Motor neuron (in vitro differentiated cells): ENCODE measurements at regions not wholly inside any gene's neighbourhood (a gene's known extent, or its start where the extent isn't known, plus 50 kb on each side); places are given as distances from the start of the nearest gene placed in this dataset.
A peak's percentile ranks its signal among the peaks of the same experiment; 100 is the strongest.

Experiments used
- ATAC-seq, 8 experiments: fragments of 200-7000 bp; cut with Tn5 transposase; replicated peaks in 6 of 8; 2 replicates each; pipeline ENCODE4 v1.8.0; 2021; ENCODE audit warnings: mild to moderate bottlenecking in 8 of 8, moderate library complexity in 8 of 8
- H3K27ac ChIP-seq, 2 donors: fragments of 250-450 bp; sonication (Bioruptor Pico); 2 replicates each; pipeline ENCODE4 v1.9.0; 2021; ENCODE audit warnings: antibody characterized with exemption in 2 of 2, mild to moderate bottlenecking in 2 of 2, moderate library complexity in 1 of 2
- H3K4me1 ChIP-seq, 2 donors: fragments of 250-450 bp; sonication (Bioruptor Pico); replicated peaks in 1 of 2; 2 replicates each; pipeline ENCODE4 v1.6.1; 2021; ENCODE audit warnings: antibody characterized with exemption in 2 of 2, mild to moderate bottlenecking in 2 of 2, moderate library complexity in 1 of 2
- H3K4me3 ChIP-seq, 5 donors: fragments of 250-450 bp; sonication (Bioruptor Pico); 2 replicates each; pipeline ENCODE4 v1.9.0; 2021; ENCODE audit warnings: antibody characterized with exemption in 5 of 5, mild to moderate bottlenecking in 5 of 5, moderate library complexity in 4 of 5
- WGBS, 10 experiments: fragments of 450-650 bp; shearing (Covaris generic); methylation state at CpG; one replicate each; pipeline ENCODE4 v1.0.0; 2022; 5-methylcytosine and 5-hydroxymethylcytosine counted together
- in situ Hi-C, 9 experiments: fragments of 400-800 bp; cut with MboI; loops; one replicate each; pipeline ENCODE4 v1.15.0; 2021; ENCODE audit warnings: low sequenced_read_pairs in 9 of 9, low pct_unique_long_range_greater_than_20kb in 2 of 9; ENCODE audit not compliant: unreplicated experiment in 9 of 9

GRCh38 chr10:131792809-131793208 lies 108.0 kb upstream of the PPP2R2D start:
- no peaks in the 10 kb centered on the region for H3K4me1 ChIP-seq
- in situ Hi-C loops = loop anchor here in 1 of 9 experiments (25.0 kb wide), 1 partner anchor 331 kb away; no protein-coding TSS in a partner anchor
- 25 to 86% (median 75%) methylated on average over 1 to 5 of the region's 7 CpGs; no CpG with 5 or more reads in 5 of the 10 experiments for WGBS, 10 experiments
- no peak for ATAC-seq
- H3K4me3 ChIP-seq = no peak overlapping the region
- no peak overlapping the region for H3K27ac ChIP-seq

- ATAC-seq = no peak
- Histone ChIP-seq H3K27ac (no peak overlapping the region), H3K4me1 (no peaks in the 10 kb centered on the region), H3K4me3 (no peak overlapping the region)
- 0 to 100% (median 33%) methylated on average over 1 to 2 of the region's 2 CpGs; no CpG with 5 or more reads in 3 of the 10 experiments for WGBS, 10 experiments
- in situ Hi-C loops = loop anchor here in 1 of 9 experiments (25.0 kb wide), 1 partner anchor 333 kb away; no protein-coding TSS in a partner anchor
Measured at GRCh38 chr10:131795761-131796160, 105.0 kb upstream of the PPP2R2D start.

- no peak overlapping the region for H3K4me3 ChIP-seq
- peaks cover 0 to 2% of the 10 kb centered on the region in 2 donors for H3K4me1 ChIP-seq
- H3K27ac ChIP-seq = no peak overlapping the region
- in situ Hi-C loops = loop anchor here in 1 of 9 experiments (25.0 kb wide), 1 partner anchor 335 kb away; no protein-coding TSS in a partner anchor
- ATAC-seq = no peak
Measured at GRCh38 chr10:131797626-131798025, 103.2 kb upstream of the PPP2R2D start.

GRCh38 chr10:131799429-131799828 lies 101.4 kb upstream of the PPP2R2D start:
- in situ Hi-C loops = loop anchor here in 1 of 9 experiments (25.0 kb wide), 1 partner anchor 337 kb away; no protein-coding TSS in a partner anchor
- 0 to 57% (median 15%) methylated on average over 1 of the region's 1 CpG; no CpG with 5 or more reads in 2 of the 10 experiments for WGBS, 10 experiments

GRCh38 chr10:131802156-131802915 lies 98.5 kb upstream of the PPP2R2D start:
- no peak for ATAC-seq
- Histone ChIP-seq H3K4me1 (peaks cover 0 to 12% of the 10 kb centered on the region in 2 donors), H3K4me3 (no peak overlapping the region), H3K27ac (no peak overlapping the region)
- in situ Hi-C loops = no loop called here
- WGBS, 10 experiments = 19 to 100% (median 94%) methylated on average over 1 to 16 of the region's 16 CpGs; no CpG with 5 or more reads in 2 of the 10 experiments

More at GRCh38 chr10:131799429-131799828, 101.4 kb upstream of the PPP2R2D start:
- no peak overlapping the region for H3K4me3 ChIP-seq
- no peak for ATAC-seq
- no peak overlapping the region for H3K27ac ChIP-seq
- H3K4me1 ChIP-seq = peaks cover 0 to 12% of the 10 kb centered on the region in 2 donors

GRCh38 chr10:131802996-131803395 lies 97.8 kb upstream of the PPP2R2D start:
- no peak overlapping the region for H3K4me3 ChIP-seq
- in situ Hi-C loops = no loop called here
- 9 to 54% (median 25%) methylated on average over 2 to 11 of the region's 13 CpGs; no CpG with 5 or more reads in 2 of the 10 experiments for WGBS, 10 experiments
- H3K4me1 ChIP-seq = peaks cover 0 to 12% of the 10 kb centered on the region in 2 donors
- no peak overlapping the region for H3K27ac ChIP-seq
- ATAC-seq = peak in 5 of 8 experiments; percentile 55 to 82 (median 78)

- 0 to 70% (median 38%) methylated on average over 1 to 8 of the region's 9 CpGs; no CpG with 5 or more reads in 4 of the 10 experiments for WGBS, 10 experiments
- ATAC-seq = no peak
- in situ Hi-C loops = no loop called here
Measured at GRCh38 chr10:131803860-131804425, 96.9 kb upstream of the PPP2R2D start.

GRCh38 chr10:131804551-131805295 lies 96.1 kb upstream of the PPP2R2D start:
- ATAC-seq = no peak
- 6 to 100% (median 85%) methylated on average over 1 to 20 of the region's 20 CpGs; no CpG with 5 or more reads in 1 of the 10 experiments for WGBS, 10 experiments
- Histone ChIP-seq H3K4me3 (no peak overlapping the region), H3K4me1 (peaks cover 0 to 12% of the 10 kb centered on the region in 2 donors), H3K27ac (no peak overlapping the region)
- in situ Hi-C loops = no loop called here

More at GRCh38 chr10:131803860-131804425, 96.9 kb upstream of the PPP2R2D start:
- Histone ChIP-seq H3K4me3 (no peak overlapping the region), H3K4me1 (peaks cover 0 to 12% of the 10 kb centered on the region in 2 donors), H3K27ac (no peak overlapping the region)

- no peak overlapping the region for H3K4me3 ChIP-seq
- H3K27ac ChIP-seq = no peak overlapping the region
- WGBS, 10 experiments = 30 to 83% (median 79%) methylated on average over 1 to 3 of the region's 4 CpGs; no CpG with 5 or more reads in 5 of the 10 experiments
- in situ Hi-C loops = no loop called here
- H3K4me1 ChIP-seq = peaks cover 0 to 12% of the 10 kb centered on the region in 2 donors
- ATAC-seq = no peak
Measured at GRCh38 chr10:131805696-131806095, 95.1 kb upstream of the PPP2R2D start.

- WGBS, 10 experiments = 42 to 100% (median 83%) methylated on average over 1 to 7 of the region's 10 CpGs; no CpG with 5 or more reads in 5 of the 10 experiments
- peaks cover 0 to 12% of the 10 kb centered on the region in 2 donors for H3K4me1 ChIP-seq
- ATAC-seq = no peak
- H3K27ac ChIP-seq = no peak overlapping the region
- no peak overlapping the region for H3K4me3 ChIP-seq
- in situ Hi-C loops = no loop called here
Measured at GRCh38 chr10:131806146-131806545, 94.7 kb upstream of the PPP2R2D start.

- Histone ChIP-seq H3K27ac (no peak overlapping the region), H3K4me1 (peaks cover 0 to 12% of the 10 kb centered on the region in 2 donors), H3K4me3 (no peak overlapping the region)
- WGBS, 10 experiments = 20 to 93% (median 47%) methylated on average over 2 to 15 of the region's 24 CpGs; no CpG with 5 or more reads in 3 of the 10 experiments
- in situ Hi-C loops = no loop called here
- peak in 2 of 8 experiments; percentile 53 to 58 for ATAC-seq
Measured at GRCh38 chr10:131806646-131807317, 94.0 kb upstream of the PPP2R2D start.

GRCh38 chr10:131808370-131808930 lies 92.4 kb upstream of the PPP2R2D start:
- ATAC-seq = no peak
- in situ Hi-C loops = no loop called here
- no peak overlapping the region for H3K27ac ChIP-seq
- H3K4me1 ChIP-seq = peaks cover 0 to 3% of the 10 kb centered on the region in 2 donors
- no peak overlapping the region for H3K4me3 ChIP-seq
- 20 to 85% (median 58%) methylated on average over 1 to 5 of the region's 10 CpGs; no CpG with 5 or more reads in 4 of the 10 experiments for WGBS, 10 experiments
